Erythroblast (primary cell): ENCODE measurements at regions not wholly inside any gene's neighbourhood (a gene's known extent, or its start where the extent isn't known, plus 50 kb on each side); places are given as distances from the start of the nearest gene placed in this dataset.

ENCODE experiments used
- GATA1 ChIP-seq: IDR thresholded peaks from 2 replicates; pipeline ENCODE4 v1.6.1; 2011; ENCODE audit warnings: low read depth, mild to moderate bottlenecking, control low read depth, low read length, moderate library complexity
- POLR2A ChIP-seq: IDR thresholded peaks from 2 replicates; pipeline ENCODE4 v1.6.1; 2011; ENCODE audit warnings: mild to moderate bottlenecking, low read length

DNA sequence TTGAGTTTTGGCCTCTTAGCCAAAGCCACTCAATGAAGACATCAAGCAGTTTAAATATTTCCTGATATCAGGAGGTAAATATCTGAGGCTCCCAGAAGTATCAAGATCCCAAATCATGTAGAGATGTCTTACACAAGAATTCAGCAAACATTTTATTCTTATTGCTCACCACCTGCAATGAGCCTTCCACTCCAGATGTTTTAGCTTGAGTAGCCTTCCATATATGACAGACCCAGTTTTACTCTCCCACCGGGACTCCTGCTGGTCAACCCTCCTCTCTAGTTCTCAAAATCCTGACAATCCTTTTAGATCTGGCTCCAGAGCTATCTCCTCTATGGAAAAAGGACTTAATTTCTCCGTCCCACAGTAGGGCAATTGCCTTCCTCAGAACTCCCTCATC is 404.4 kb downstream of the KCNA4 start:
- TF ChIP-seq POLR2A (no peak), GATA1 (no peak)
